ENCODE measurements at regions not wholly inside any gene's neighbourhood (a gene's known extent, or its start where the extent isn't known, plus 50 kb on each side); places are given as distances from the start of the nearest gene placed in this dataset.
"Not testable (repeated sequence)": the region's sequence is repeated elsewhere in the genome, so short reads cannot be mapped to it uniquely, and the experiment has no call there.

GRCh38 chr13:22929381-22930126 lies 251.2 kb upstream of the SGCG start:
- no peak for DNase-seq

DNA sequence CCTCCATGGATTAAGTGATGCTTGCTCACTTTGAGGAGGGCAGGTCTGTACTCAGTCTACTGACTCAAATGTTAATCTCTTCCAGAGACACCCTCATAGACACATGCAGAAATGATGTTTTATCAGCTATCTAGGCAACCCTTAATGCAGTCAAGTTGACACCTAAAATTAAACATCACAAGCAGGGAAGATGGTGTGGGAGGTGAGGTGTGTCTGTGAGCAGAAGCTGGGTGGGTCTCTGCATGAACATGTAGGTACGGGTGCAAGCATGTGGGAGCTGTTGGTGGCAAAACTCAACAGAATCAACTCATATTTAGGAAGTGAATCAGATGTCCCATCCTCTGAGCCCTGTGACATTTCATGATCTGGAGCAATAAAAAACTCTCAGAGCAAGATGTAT lies 249.2 kb upstream of the SGCG start:
- no peak for DNase-seq

- not testable (repeated sequence) for DNase-seq
Measured at GRCh38 chr13:22932632-22933412, 248.0 kb upstream of the SGCG start.

- no peak for DNase-seq
Measured at GRCh38 chr13:22933571-22934181, 247.1 kb upstream of the SGCG start.

DNA sequence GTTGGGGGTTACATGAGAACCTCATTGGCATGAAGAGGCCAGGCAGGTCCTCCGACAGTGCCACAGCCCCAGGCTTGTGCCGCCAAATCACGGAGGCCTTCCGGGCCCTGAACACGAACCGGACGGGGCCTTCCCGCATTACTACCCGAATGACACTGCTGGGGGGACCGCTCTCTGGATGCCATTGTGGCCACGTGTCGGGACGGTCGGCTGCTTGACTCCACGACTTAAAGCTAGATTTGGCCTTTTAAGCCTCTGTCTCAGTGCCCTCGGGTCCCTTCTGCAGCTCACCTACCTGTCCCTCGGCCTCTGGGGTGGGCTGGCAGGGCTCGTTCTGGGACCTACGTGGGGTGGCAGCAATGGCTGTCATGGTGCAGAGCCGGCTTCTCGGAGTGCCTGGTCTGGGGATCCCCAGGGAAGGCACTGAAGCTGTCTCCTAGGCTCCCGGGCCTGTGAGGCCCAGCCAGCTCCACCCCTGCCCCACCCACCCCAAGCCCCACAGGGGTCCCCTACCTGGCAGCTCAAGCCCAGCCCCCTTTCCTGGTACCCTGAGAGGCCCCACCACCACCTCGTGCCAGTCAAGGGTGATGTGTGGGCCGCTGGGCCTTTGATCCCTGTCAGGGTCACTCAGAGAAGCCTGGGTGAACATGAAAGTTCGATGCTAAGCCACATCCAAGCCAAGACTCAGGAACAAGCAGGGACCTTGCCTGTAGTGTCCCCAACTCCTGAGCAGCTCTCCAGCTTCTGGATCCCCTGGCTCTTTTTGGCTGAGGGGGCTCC lies 245.8 kb upstream of the SGCG start:
- DNase-seq = no peak

DNA sequence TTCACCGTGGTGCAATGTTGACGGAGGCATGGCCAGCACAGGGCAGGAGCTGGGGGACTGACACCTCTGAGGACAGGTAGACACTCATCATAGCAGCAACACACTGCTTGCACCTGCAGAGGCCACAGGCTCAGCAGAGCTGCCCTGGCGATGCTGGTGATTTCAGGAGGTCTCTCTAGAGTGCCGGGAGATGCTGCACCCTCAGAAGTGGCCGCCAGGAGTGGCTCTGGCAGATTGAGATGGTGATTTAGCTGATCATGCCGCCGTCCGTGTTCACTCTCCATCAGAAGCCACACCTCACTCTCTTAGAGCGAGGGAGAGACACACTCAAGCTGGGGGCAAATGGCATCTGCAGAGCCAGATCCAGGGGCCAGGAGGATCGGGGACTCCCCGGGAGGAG lies 244.6 kb upstream of the SGCG start:
- DNase-seq = no peak

- no peak for DNase-seq
Measured at GRCh38 chr13:22937241-22937640, 243.5 kb upstream of the SGCG start.

GRCh38 chr13:22937953-22938352 lies 242.8 kb upstream of the SGCG start:
- no peak for DNase-seq

DNA sequence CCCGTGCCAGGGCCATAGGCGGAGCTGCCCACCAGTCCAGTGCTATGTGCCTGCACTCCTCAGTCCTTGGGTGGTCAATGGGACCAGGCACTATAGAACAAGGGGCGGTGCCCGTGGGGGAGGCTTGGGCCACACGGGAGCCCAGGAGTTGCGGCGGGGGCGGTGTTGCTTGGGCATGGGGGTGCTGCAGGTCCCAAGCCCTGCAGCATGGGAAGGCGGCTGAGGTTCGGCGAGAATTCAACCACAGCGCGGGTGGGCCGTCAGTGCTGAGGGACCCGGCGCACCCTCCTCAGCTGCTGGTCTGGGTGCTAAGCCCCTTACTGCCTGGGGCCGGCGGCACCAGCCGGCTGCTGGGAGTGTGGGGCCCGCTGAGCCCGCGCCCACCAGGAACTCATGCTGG lies 242.2 kb upstream of the SGCG start:
- DNase-seq = no peak

- no peak for DNase-seq
Measured at GRCh38 chr13:22939157-22939556, 241.6 kb upstream of the SGCG start.

GRCh38 chr13:22940090-22940710 lies 240.6 kb upstream of the SGCG start:
- DNase-seq = no peak

- no peak for DNase-seq
Measured at GRCh38 chr13:22940736-22941135, 240.0 kb upstream of the SGCG start.

DNA sequence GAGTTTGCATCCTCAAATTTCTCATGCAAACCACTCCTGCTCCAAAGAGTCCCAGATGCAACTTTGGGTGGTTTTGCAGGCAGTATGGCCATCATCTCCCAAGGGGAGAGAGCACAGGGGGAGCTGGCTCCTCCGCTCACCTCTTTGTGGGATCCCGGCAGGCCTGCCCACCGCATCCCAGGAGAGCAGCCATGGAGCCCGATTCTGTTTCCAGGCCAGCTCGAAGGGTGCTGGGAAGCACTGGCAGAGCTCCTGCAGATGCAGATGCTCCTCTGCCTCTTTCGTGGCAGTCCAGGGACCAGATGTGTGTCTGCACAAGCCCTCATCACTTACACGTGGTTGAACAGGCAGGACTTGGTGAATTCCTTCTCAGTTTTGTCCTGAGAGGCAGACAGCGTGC lies 239.3 kb upstream of the SGCG start:
- DNase-seq = not testable (repeated sequence)

GRCh38 chr13:22942831-22943230 lies 237.9 kb upstream of the SGCG start:
- not testable (repeated sequence) for DNase-seq

- no peak for DNase-seq
Measured at GRCh38 chr13:22944378-22944777, 236.4 kb upstream of the SGCG start.

DNA sequence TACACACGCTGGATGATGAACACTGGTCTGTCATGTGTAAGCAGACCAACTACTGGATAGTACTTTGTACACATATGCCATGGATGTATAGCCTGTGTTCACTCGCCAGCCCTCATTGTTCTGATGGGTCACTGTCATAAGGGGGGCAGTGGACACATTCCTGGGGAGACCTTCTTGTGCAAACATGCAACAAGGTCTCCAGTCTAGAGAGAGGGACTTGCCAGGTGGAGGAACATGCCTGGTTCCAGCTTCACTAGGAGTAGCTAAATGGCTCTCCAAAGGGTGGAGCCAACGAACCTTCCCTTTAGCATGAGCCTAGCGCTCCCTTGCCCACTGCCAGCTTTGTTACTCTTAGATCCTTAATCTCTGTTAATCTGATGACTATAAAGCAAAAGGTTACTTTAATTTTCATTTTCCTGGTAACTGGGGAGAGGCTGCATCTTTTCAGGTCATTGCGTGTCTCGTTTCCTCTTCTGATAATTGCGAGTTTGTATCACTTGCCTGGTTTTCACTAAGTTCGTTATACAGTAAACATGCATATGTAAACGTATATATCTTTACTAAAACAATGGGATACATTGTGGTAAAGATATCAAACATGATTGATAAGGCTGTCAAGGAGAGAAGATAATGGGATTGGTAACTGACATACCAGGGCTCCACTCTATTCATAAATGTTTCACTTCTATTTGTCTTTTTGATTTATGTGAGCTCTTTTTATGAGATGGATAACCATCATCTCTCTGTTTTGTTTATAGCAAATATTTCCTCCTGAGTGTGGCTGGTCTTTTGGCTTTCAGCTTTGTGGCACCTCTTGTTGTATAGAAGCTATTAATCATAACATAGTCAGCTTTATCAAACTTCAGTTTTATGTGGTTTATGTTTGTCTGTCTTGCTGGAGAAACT lies 235.2 kb upstream of the SGCG start:
- no peak for DNase-seq

DNA sequence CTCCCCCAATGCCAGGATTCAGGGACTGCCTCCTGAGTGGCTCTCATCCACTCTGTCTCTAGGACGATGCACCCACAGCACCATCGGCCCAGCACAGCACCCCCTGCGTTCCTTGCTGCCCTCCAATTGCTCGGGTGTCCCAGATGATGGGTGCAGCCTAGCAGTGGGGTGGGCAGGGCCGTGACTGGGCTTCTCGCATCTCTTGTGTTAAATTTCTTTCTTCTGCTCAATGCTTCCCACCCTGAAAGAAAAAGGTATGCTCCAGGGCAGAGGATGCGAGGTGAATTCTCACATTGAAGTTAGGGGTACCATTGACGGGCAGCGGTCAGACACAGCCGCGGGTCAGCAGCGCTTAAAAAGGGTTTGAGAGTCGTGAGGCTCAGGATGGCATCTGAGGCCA lies 232.4 kb upstream of the SGCG start:
- DNase-seq = no peak

GRCh38 chr13:22952018-22952417 lies 228.8 kb upstream of the SGCG start:
- DNase-seq = not testable (repeated sequence)

- not testable (repeated sequence) for DNase-seq
Measured at GRCh38 chr13:22955147-22955546, 225.6 kb upstream of the SGCG start.

- DNase-seq = not testable (repeated sequence)
Measured at GRCh38 chr13:22956456-22957115, 224.2 kb upstream of the SGCG start.

GRCh38 chr13:22959859-22960258 lies 220.9 kb upstream of the SGCG start:
- DNase-seq = not testable (repeated sequence)
